MCF 10A (cell line): ENCODE measurements at regions not wholly inside any gene's neighbourhood (a gene's known extent, or its start where the extent isn't known, plus 50 kb on each side); places are given as distances from the start of the nearest gene placed in this dataset.

Experiments
- BruUV-seq: library from RNA; stranded (reverse); fragments of 400-500 nt; replicated peaks from 2 replicates; lab custom pipeline; 2021; lab: Mats Ljungman, UMichigan
- CTCF ChIA-PET: fragments of 300-600 bp; sonication (Branson Sonifier 250); formaldehyde crosslinking; extraction: SDS; loops from one replicate; lab custom pipeline; 2021; ENCODE audit warnings: antibody characterized with exemption, inconsistent platforms; lab: Yijun Ruan, JAX
- POLR2A ChIA-PET: fragments of 300-600, 350-650 bp; sonication (Branson Sonifier 250); formaldehyde crosslinking; extraction: SDS; loops from one replicate; lab custom pipeline; 2020; ENCODE audit warnings: antibody characterized with exemption, inconsistent platforms; lab: Yijun Ruan, JAX
- DNase-seq: peaks from one replicate; pipeline ENCODE4 v3.0.0-alpha.2; 2018; ENCODE audit not compliant: unreplicated experiment
- H3K27ac Mint-ChIP-seq: one replicate; pipeline ENCODE4 v1.8.0; 2022; ENCODE audit warnings: mild to moderate bottlenecking, low read depth, mixed read lengths; ENCODE audit not compliant: unreplicated experiment
- H3K27me3 Mint-ChIP-seq: one replicate; pipeline ENCODE4 v1.8.0; 2022; ENCODE audit warnings: mixed read lengths; ENCODE audit not compliant: insufficient read depth, unreplicated experiment
- H3K36me3 Mint-ChIP-seq: one replicate; pipeline ENCODE4 v1.8.0; 2022; ENCODE audit warnings: mild to moderate bottlenecking, moderate library complexity, mixed read lengths; ENCODE audit not compliant: insufficient read depth, unreplicated experiment
- H3K4me1 Mint-ChIP-seq: one replicate; pipeline ENCODE4 v1.8.0; 2022; ENCODE audit warnings: mixed read lengths; ENCODE audit not compliant: insufficient read depth, unreplicated experiment
- H3K4me3 Mint-ChIP-seq: one replicate; pipeline ENCODE4 v1.8.0; 2022; ENCODE audit warnings: mild to moderate bottlenecking, moderate library complexity, mixed read lengths; ENCODE audit not compliant: unreplicated experiment
- H3K9me3 Mint-ChIP-seq: one replicate; pipeline ENCODE4 v1.8.0; 2022; ENCODE audit warnings: mixed read lengths; ENCODE audit not compliant: unreplicated experiment
- CTCF ChIP-seq: fragments of 200-600 bp; IDR thresholded peaks from one replicate; pipeline ENCODE4 v1.8.0; 2022; ENCODE audit warnings: antibody characterized with exemption, mild to moderate bottlenecking; ENCODE audit not compliant: unreplicated experiment
- intact Hi-C: fragments of 100-400 bp; cut with micrococcal nuclease; formaldehyde crosslinking; loops from 2 replicates; pipeline ENCODE4 v1.14.1; 2022

GRCh38 chr2:236505041-236505440 lies 64.6 kb upstream of the ACKR3 start:
- no peak overlapping the region for H3K4me3 Mint-ChIP-seq
- CTCF ChIA-PET = no interaction called here
- H3K27ac Mint-ChIP-seq = no peak overlapping the region
- no peaks in the 10 kb centered on the region for H3K36me3 Mint-ChIP-seq
- no peak for DNase-seq
- peaks cover 38% of the 10 kb centered on the region for H3K27me3 Mint-ChIP-seq
- no peaks in the 10 kb centered on the region for H3K4me1 Mint-ChIP-seq
- intact Hi-C loops = no loop called here
- H3K9me3 Mint-ChIP-seq = no peaks in the 10 kb centered on the region
- POLR2A ChIA-PET = no interaction called here
- BruUV-seq = no TSS peak
- no peak for TF ChIP-seq CTCF

DNA sequence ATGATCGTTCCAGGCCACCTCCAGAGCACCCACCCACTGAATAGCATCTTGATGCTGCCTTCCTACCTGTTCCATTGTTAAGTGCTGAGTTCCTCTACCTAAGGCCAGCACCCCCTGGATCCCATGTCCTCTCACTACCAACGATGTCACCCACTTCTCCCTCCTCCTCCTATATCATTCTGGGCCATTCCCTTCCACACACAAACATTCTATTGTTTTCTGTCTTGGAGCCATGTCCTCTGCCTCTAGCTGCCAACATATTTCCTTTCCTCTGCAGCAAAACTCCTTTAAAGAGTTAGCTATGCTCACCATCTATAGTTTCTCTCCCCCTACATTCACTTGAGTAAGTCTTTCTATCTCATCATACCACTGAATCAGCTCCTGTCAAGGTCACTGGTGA lies 64.0 kb upstream of the ACKR3 start:
- peaks cover 38% of the 10 kb centered on the region for H3K27me3 Mint-ChIP-seq
- no peaks in the 10 kb centered on the region for H3K9me3 Mint-ChIP-seq
- ChIA-PET POLR2A (no interaction called here), CTCF (interaction anchor here (2.7 kb wide), 1 partner anchor 522 kb away, joined by 6 read pairs; no protein-coding TSS in a partner anchor)
- no peaks in the 10 kb centered on the region for H3K36me3 Mint-ChIP-seq
- no TSS peak for BruUV-seq
- intact Hi-C loops = no loop called here
- no peak overlapping the region for H3K27ac Mint-ChIP-seq
- H3K4me3 Mint-ChIP-seq = no peak overlapping the region
- no peak for TF ChIP-seq CTCF
- H3K4me1 Mint-ChIP-seq = no peaks in the 10 kb centered on the region
- no peak for DNase-seq

- CTCF ChIA-PET = interaction anchor here (2.7 kb wide), 1 partner anchor 520 kb away, joined by 6 read pairs; no protein-coding TSS in a partner anchor
- BruUV-seq = no TSS peak
- intact Hi-C loops = no loop called here
- POLR2A ChIA-PET = interaction anchor here (0.6 kb wide), 1 partner anchor 281 kb away, joined by 3 read pairs; no protein-coding TSS in a partner anchor
- Mint-ChIP-seq H3K36me3 (no peaks in the 10 kb centered on the region), H3K9me3 (no peaks in the 10 kb centered on the region), H3K27ac (no peak overlapping the region), H3K4me1 (no peaks in the 10 kb centered on the region), H3K27me3 (peaks cover 38% of the 10 kb centered on the region), H3K4me3 (no peak overlapping the region)
- DNase-seq = no peak
- no peak for TF ChIP-seq CTCF
These were observed 62.1 kb upstream of the ACKR3 start for GRCh38 chr2:236507393-236508085.

DNA sequence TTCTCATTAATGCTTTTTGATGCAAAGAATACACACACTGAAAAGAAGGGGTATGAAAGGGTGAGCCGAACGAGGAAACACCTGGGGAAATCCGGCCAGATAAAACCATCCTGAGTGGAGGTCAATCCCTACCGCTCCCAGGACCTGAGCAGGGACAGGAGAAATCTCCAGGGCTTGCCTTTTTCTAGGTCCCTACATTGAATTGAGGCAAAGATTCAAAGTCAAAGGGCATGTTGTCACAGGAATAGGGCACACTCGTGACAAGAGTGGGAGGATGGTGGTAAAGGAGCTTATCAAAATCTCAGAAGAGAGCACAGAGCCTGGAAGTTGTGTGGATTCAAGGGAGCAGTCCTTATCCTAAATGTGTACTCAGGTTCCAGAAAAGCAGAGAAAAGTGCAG lies 61.2 kb upstream of the ACKR3 start:
- POLR2A ChIA-PET = no interaction called here
- DNase-seq = no peak
- Mint-ChIP-seq H3K4me1 (no peaks in the 10 kb centered on the region), H3K27me3 (peaks cover 38% of the 10 kb centered on the region), H3K36me3 (no peaks in the 10 kb centered on the region), H3K27ac (no peak overlapping the region), H3K4me3 (no peak overlapping the region), H3K9me3 (no peaks in the 10 kb centered on the region)
- CTCF ChIA-PET = no interaction called here
- TF ChIP-seq CTCF = no peak
- BruUV-seq = no TSS peak
- intact Hi-C loops = no loop called here
